NCI-H526 (cell line): ENCODE measurements at regions not wholly inside any gene's neighbourhood (a gene's known extent, or its start where the extent isn't known, plus 50 kb on each side); places are given as distances from the start of the nearest gene placed in this dataset.
"Not testable (repeated sequence)": the region's sequence is repeated elsewhere in the genome, so short reads cannot be mapped to it uniquely, and the experiment has no call there.

Source experiments
- DNase-seq, 2 experiments: peaks; one replicate each; lab custom pipeline; 2025; lab: John Stamatoyannopoulos, UW

- no peak for DNase-seq
Observed at GRCh38 chr15:77862651-77863104, 214.8 kb downstream of the TBC1D2B start.

GRCh38 chr15:77861997-77862635, 215.4 kb downstream of the TBC1D2B start:
- not testable (repeated sequence) for DNase-seq

- DNase-seq: no peak
Observed at GRCh38 chr15:77860071-77860691, 217.3 kb downstream of the TBC1D2B start.

GRCh38 chr15:77859491-77860060, 217.9 kb downstream of the TBC1D2B start:
- DNase-seq: peak in 1 of 2 experiments; percentile 27

- peak in 1 of 2 experiments; percentile 38 for DNase-seq
Observed at GRCh38 chr15:77858792-77859490, 218.6 kb downstream of the TBC1D2B start.

- DNase-seq: no peak
Observed at GRCh38 chr15:77857419-77857818, 220.1 kb downstream of the TBC1D2B start.

- peak; percentile 88 to 95 for DNase-seq
Observed at GRCh38 chr15:77856705-77857346, 220.7 kb downstream of the TBC1D2B start.

- no peak for DNase-seq
Observed at GRCh38 chr15:77855871-77856270, 221.6 kb downstream of the TBC1D2B start.

GRCh38 chr15:77854980-77855379, 222.3 kb upstream of the LINGO1 start:
- no peak for DNase-seq

GRCh38 chr15:77853910-77854309, 221.2 kb upstream of the LINGO1 start:
- no peak for DNase-seq

- no peak for DNase-seq
Observed at GRCh38 chr15:77853008-77853328, 220.3 kb upstream of the LINGO1 start.

GRCh38 chr15:77852241-77853007, 219.7 kb upstream of the LINGO1 start:
- DNase-seq: peak in 1 of 2 experiments; percentile 42

- peak in 1 of 2 experiments; percentile 43 for DNase-seq
Observed at GRCh38 chr15:77851691-77852090, 219.0 kb upstream of the LINGO1 start.

- no peak for DNase-seq
Observed at GRCh38 chr15:77851086-77851485, 218.4 kb upstream of the LINGO1 start.

GRCh38 chr15:77846986-77847385, 214.3 kb upstream of the LINGO1 start:
- no peak for DNase-seq

- no peak for DNase-seq
Observed at GRCh38 chr15:77846360-77846759, 213.6 kb upstream of the LINGO1 start.

- no peak for DNase-seq
Observed at GRCh38 chr15:77844798-77845446, 212.2 kb upstream of the LINGO1 start.

- no peak for DNase-seq
Observed at GRCh38 chr15:77843546-77843945, 210.8 kb upstream of the LINGO1 start.

- no peak for DNase-seq
Observed at GRCh38 chr15:77840991-77841775, 208.5 kb upstream of the LINGO1 start.
